Retinal pigment epithelial cell (primary cell): ENCODE measurements at regions not wholly inside any gene's neighbourhood (a gene's known extent, or its start where the extent isn't known, plus 50 kb on each side); places are given as distances from the start of the nearest gene placed in this dataset.

ENCODE experiments used
- DNase-seq: peaks from one replicate; pipeline ENCODE4 v3.0.0-alpha.2; 2010; ENCODE audit warnings: low read depth
- H3K4me3 ChIP-seq: 2 replicates; pipeline ENCODE4 v1.5.1; 2011; ENCODE audit warnings: mild to moderate bottlenecking, low read length, control low read depth, moderate library complexity
- CTCF ChIP-seq: conservative IDR thresholded peaks from 2 replicates; pipeline ENCODE4 v1.5.1; 2011; ENCODE audit warnings: low read depth, low read length, control low read depth, inconsistent platforms

- no peak overlapping the region for H3K4me3 ChIP-seq
- TF ChIP-seq CTCF: no peak
- no peak for DNase-seq
Measured at GRCh38 chr1:29514361-29515169, 278.2 kb downstream of the PTPRU start.

- peak; percentile 83 for TF ChIP-seq CTCF
- peak; percentile 14 for DNase-seq
- H3K4me3 ChIP-seq: no peak overlapping the region
Measured at GRCh38 chr1:29513357-29513756, 277.0 kb downstream of the PTPRU start.

GRCh38 chr1:29511436-29511835 is 275.1 kb downstream of the PTPRU start:
- TF ChIP-seq CTCF: no peak
- DNase-seq: no peak

GRCh38 chr1:29508458-29509107 is 272.3 kb downstream of the PTPRU start:
- no peak overlapping the region for H3K4me3 ChIP-seq
- TF ChIP-seq CTCF: no peak
- DNase-seq: no peak

More at GRCh38 chr1:29511436-29511835, 275.1 kb downstream of the PTPRU start:
- H3K4me3 ChIP-seq: no peak overlapping the region

- no peak for TF ChIP-seq CTCF
- no peak for DNase-seq
Measured at GRCh38 chr1:29506678-29507225, 270.4 kb downstream of the PTPRU start.

GRCh38 chr1:29505532-29506220 is 269.4 kb downstream of the PTPRU start:
- no peak for TF ChIP-seq CTCF
- DNase-seq: no peak
- H3K4me3 ChIP-seq: no peak overlapping the region

More at GRCh38 chr1:29506678-29507225, 270.4 kb downstream of the PTPRU start:
- no peak overlapping the region for H3K4me3 ChIP-seq
